ENCODE measurements at regions not wholly inside any gene's neighbourhood (a gene's known extent, or its start where the extent isn't known, plus 50 kb on each side); places are given as distances from the start of the nearest gene placed in this dataset.
"Not testable (repeated sequence)": the region's sequence is repeated elsewhere in the genome, so short reads cannot be mapped to it uniquely, and the experiment has no call there.

DNA sequence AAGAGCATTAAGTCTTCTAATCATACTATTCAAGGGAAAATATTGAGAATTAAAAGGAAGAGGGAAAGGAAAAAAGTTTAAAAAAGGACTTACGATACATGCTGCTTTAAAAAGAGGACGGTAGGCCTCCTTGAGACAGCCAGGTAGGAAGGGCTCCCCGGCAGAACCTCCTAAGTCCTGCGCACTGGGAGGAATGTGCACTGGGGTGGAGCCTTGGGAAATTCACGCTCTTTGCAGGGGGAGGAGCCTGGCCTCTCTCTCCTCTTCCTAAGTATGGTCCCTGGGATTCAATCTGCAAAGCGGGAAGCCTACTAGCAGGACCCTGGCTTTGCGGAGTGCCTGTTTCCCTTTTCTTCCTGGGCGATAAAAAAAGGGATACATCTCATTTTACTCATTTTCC, 553.0 kb downstream of the RPS29 start:
- no peak for DNase-seq (ENCODE audit: low read depth)
- TF ChIP-seq, protein P1, sequence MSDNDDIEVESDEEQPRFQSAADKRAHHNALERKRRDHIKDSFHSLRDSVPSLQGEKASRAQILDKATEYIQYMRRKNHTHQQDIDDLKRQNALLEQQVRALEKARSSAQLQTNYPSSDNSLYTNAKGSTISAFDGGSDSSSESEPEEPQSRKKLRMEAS (IDR thresholded peaks at IDR 0.05; ENCODE audit: low read depth, low read length), result no peak
- TF ChIP-seq, protein P2, sequence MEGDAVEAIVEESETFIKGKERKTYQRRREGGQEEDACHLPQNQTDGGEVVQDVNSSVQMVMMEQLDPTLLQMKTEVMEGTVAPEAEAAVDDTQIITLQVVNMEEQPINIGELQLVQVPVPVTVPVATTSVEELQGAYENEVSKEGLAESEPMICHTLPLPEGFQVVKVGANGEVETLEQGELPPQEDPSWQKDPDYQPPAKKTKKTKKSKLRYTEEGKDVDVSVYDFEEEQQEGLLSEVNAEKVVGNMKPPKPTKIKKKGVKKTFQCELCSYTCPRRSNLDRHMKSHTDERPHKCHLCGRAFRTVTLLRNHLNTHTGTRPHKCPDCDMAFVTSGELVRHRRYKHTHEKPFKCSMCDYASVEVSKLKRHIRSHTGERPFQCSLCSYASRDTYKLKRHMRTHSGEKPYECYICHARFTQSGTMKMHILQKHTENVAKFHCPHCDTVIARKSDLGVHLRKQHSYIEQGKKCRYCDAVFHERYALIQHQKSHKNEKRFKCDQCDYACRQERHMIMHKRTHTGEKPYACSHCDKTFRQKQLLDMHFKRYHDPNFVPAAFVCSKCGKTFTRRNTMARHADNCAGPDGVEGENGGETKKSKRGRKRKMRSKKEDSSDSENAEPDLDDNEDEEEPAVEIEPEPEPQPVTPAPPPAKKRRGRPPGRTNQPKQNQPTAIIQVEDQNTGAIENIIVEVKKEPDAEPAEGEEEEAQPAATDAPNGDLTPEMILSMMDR (IDR thresholded peaks at IDR 0.05; ENCODE audit: low read depth, low read length), result no peak
- TF ChIP-seq MYC (IDR thresholded peaks at IDR 0.05; ENCODE audit: low read depth, low read length), result no peak
- no peak for TF ChIP-seq POLR2A (IDR thresholded peaks at IDR 0.05; ENCODE audit: extremely low read depth, insufficient read length)
- H3K4me3 ChIP-seq (ENCODE audit: low read depth, low read length), result no peak overlapping the region

DNA sequence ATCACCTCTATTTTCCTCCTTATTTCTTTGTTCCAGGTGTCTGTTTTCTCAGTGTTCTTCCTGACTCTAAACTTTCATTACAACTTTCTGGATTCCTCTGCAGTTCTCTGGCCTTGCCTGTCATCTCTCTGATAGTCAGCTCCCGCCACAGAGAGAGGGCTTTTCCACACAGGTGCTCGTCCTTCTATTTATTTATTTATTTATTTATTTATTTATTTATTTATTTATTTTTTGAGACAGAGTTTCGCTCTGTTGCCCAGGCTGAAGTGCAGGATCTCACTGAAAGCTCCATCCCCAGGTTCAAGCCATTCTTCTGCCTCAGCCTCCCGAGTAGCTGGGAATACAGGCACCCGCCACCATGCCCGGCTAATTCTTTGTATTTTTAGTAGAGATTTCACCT, 554.5 kb downstream of the RPS29 start:
- not testable (repeated sequence) for H3K4me3 ChIP-seq (ENCODE audit: low read depth, low read length)

DNA sequence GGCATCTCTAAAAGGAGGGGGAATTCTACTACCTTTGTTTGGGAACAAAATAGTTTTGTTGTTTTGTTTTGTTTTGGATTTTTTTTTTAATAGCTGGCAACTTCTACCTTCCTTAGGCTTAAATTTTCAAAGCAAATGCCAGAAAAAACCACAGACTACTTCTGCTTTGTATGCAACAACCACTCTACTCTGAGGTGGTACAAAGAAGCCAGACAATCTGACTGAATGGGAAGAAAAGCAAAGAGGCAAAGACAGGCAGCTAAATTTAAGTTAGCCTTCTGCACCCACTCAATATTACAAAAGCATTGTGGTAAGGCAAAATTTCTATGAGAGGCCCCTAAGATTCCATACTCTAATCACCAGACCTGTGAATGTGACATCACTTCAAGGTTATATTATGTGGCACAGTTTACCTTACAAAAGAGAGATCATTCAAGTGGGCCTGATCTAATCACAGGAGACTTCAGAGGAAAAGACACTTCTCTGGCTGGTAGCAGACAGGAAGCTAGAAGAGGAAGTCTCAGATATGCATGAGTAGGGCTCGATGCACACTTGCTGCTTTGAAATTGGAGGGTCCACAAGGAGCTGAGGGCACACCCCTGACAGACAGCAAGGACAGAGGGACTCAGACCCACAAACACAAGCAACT, 566.6 kb downstream of the RPS29 start:
- DNase-seq (ENCODE audit: low read depth), result peak; percentile 2
- no peak for TF ChIP-seq MYC (IDR thresholded peaks at IDR 0.05; ENCODE audit: low read depth, low read length)
- TF ChIP-seq POLR2A (IDR thresholded peaks at IDR 0.05; ENCODE audit: extremely low read depth, insufficient read length), result no peak
- TF ChIP-seq, protein P2 (IDR thresholded peaks at IDR 0.05; ENCODE audit: low read depth, low read length), result no peak
- TF ChIP-seq, protein P1 (IDR thresholded peaks at IDR 0.05; ENCODE audit: low read depth, low read length), result no peak
- no peak overlapping the region for H3K4me3 ChIP-seq (ENCODE audit: low read depth, low read length)

More for the DNA sequence above, 554.5 kb downstream of the RPS29 start:
- not testable (repeated sequence) for DNase-seq (ENCODE audit: low read depth)

DNA sequence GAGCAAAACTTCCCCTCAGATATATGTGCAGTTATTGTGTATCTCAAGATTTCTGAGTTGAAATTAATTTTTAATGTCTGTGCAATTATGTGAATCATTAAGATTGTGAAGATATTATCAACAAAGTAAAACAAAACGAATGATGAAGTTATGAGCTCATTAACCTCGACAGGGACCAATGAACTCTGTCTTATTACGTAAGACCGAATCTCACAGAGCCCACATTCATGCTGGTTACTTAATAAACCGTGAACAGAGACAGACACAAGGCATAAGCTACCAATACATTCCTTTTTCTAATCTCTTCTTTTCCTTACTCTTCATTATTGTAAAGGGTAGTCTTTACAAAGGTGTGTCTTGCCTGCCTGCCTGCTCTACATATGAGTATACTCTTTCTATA, 568.7 kb downstream of the RPS29 start:
- no peak for DNase-seq (ENCODE audit: low read depth)
- H3K4me3 ChIP-seq (ENCODE audit: low read depth, low read length), result no peak overlapping the region
- TF ChIP-seq POLR2A (IDR thresholded peaks at IDR 0.05; ENCODE audit: extremely low read depth, insufficient read length) (no peak), MYC (IDR thresholded peaks at IDR 0.05; ENCODE audit: low read depth, low read length) (no peak)
- TF ChIP-seq, protein P1 (IDR thresholded peaks at IDR 0.05; ENCODE audit: low read depth, low read length), result no peak
- TF ChIP-seq, protein P2 (IDR thresholded peaks at IDR 0.05; ENCODE audit: low read depth, low read length), result no peak

DNA sequence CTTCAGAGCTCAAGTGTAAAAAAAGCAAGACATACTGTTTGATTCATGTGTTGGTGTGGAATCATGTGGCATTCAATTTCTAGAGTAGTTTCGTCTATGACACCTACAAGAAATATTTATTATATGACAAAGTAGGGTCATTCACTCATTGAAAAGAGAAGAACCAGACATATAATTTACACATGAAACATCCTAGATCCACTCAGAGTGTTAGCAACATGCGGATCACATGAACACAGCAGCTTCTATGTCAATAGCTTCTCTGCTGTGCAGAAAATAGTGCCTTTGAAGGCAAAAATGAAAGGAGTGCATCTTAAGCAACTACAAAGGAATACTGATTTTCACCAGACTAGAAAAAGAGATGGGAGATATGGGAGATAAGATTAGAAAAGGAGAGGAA, 569.8 kb downstream of the RPS29 start:
- no peak for DNase-seq (ENCODE audit: low read depth)
- H3K4me3 ChIP-seq (ENCODE audit: low read depth, low read length), result no peak overlapping the region

DNA sequence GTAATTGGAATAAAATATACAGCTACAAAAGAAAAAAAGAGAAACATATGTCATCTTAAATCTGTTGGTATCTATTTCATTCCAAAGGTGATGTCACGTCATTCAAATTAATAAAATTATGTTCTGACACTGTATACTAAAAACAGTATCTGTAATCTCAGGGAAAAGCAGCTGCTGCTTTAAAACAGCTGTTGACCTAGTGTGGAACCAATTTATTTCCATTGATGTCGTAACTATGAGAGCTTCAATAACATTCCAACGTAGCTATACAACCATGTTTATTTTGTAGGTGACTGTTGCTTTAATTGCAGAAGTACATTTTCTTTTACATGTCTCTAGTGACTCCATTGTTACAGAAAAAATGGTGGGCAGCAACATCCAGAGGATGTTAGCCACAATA, 571.7 kb downstream of the RPS29 start:
- TF ChIP-seq MYC (IDR thresholded peaks at IDR 0.05; ENCODE audit: low read depth, low read length), result no peak
- TF ChIP-seq POLR2A (IDR thresholded peaks at IDR 0.05; ENCODE audit: extremely low read depth, insufficient read length), result no peak
- TF ChIP-seq, protein P1 (IDR thresholded peaks at IDR 0.05; ENCODE audit: low read depth, low read length), result no peak
- TF ChIP-seq, protein P2 (IDR thresholded peaks at IDR 0.05; ENCODE audit: low read depth, low read length), result no peak
- H3K4me3 ChIP-seq (ENCODE audit: low read depth, low read length), result no peak overlapping the region
- no peak for DNase-seq (ENCODE audit: low read depth)

More for the DNA sequence above, 569.8 kb downstream of the RPS29 start:
- TF ChIP-seq, protein P2 (IDR thresholded peaks at IDR 0.05; ENCODE audit: low read depth, low read length), result no peak
- TF ChIP-seq MYC (IDR thresholded peaks at IDR 0.05; ENCODE audit: low read depth, low read length) (no peak), POLR2A (IDR thresholded peaks at IDR 0.05; ENCODE audit: extremely low read depth, insufficient read length) (no peak)
- TF ChIP-seq, protein P1 (IDR thresholded peaks at IDR 0.05; ENCODE audit: low read depth, low read length), result no peak
